ENCODE measurements at regions not wholly inside any gene's neighbourhood (a gene's known extent, or its start where the extent isn't known, plus 50 kb on each side); places are given as distances from the start of the nearest gene placed in this dataset.

DNA sequence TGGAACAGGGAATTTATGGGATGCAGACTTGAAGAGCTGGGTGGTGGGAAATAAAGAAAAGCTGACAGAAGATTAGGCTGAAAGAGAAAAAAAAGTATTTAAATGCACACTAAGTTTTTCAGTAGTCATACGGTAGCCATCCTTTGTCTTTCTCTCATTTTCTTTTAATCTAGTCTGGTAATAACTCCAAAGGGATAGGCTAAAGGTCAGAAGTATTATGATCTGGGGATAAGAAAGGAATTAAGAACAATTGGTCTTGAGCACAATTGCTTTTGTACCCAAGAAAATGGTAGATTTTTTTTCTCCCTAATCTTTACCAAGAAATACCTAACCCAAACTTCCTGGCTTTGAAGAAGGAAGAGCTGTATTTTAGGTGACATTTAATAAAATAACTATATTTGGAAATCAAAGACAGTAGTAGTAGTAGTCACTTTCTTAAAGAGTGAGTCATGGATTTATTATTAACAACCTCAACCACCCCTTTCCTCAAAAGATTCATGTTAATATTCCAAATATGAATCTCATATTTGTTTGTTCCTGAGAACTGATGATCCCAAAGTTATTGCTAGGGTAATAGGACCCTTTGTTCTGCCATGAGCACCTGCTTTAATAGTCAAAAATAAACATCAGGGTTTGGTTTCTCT, 120.2 kb upstream of the ODAD2 start:
- TF ChIP-seq, protein P1, sequence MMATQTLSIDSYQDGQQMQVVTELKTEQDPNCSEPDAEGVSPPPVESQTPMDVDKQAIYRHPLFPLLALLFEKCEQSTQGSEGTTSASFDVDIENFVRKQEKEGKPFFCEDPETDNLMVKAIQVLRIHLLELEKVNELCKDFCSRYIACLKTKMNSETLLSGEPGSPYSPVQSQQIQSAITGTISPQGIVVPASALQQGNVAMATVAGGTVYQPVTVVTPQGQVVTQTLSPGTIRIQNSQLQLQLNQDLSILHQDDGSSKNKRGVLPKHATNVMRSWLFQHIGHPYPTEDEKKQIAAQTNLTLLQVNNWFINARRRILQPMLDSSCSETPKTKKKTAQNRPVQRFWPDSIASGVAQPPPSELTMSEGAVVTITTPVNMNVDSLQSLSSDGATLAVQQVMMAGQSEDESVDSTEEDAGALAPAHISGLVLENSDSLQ (IDR thresholded peaks at IDR 0.05) = no peak
- TF ChIP-seq FOXM1 (IDR thresholded peaks at IDR 0.05; ENCODE audit: borderline replicate concordance) (no peak), ELF4 (IDR thresholded peaks at IDR 0.05) (no peak), BHLHE40 (IDR thresholded peaks at IDR 0.05; ENCODE audit: borderline replicate concordance) (no peak), ZNF384 (IDR thresholded peaks at IDR 0.05) (no peak), SP1 (IDR thresholded peaks at IDR 0.05) (no peak)

All from HEK293T (cell line).